NCI-H748 (cell line): ENCODE measurements at regions not wholly inside any gene's neighbourhood (a gene's known extent, or its start where the extent isn't known, plus 50 kb on each side); places are given as distances from the start of the nearest gene placed in this dataset.

Experiments used
- DNase-seq: peaks from one replicate; lab custom pipeline; 2025; ENCODE audit not compliant: unreplicated experiment; lab: John Stamatoyannopoulos, UW

DNA sequence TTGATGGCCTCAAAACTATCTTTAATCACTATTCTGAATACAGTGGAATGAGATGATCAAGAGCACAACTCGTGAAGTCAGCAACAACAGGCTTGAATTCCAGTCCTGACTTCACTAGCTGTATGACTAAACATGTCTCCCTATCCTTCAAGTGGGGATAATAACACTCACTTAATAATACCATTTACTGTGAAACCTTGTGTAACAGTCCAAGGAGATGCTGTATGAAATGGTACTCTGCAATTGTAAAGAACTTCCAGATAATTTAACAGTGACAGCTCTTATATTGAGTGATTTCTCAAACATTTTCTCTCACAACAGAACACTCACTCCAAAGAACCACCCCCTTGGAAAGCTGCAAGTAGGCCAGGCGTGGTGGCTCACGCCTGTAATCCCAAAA is 823.1 kb downstream of the DIAPH3 start:
- DNase-seq: no peak

DNA sequence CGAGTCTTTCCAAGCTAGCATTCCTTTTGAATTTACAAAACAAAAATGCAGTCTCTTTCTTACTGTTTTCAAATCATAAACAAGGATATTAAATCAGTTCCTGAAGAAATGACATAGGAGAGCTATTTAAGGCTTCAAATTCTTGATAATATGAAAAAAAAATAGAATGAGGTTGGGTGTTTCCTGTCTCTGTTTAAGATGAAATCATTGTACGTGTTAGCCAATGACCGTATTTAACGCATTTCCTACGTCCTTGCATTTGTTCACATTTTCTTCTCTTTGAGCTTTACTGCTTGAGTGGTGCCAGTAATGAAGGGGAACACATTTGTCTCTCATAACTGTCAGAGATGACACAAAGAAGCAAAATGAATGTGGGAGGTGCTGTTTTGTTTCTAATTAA is 821.3 kb downstream of the DIAPH3 start:
- DNase-seq: no peak

DNA sequence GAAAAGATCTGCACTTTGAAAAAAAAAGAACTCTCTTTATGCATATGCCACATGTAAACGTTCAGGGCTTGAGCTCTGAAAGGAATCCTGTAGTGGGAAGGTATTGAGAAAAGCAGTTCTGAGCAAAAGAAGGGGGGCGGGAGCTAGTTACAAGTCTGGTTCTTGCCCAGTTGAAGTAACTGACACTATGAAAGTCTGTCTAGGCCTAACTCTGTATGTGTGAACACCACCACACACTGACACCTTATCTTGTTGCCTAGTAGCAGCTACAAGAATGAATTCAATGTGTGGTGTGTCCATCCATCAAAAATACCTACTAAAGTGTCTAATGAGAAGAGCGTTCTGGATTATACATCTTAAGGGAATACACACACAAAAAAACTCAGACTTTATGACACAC is 820.6 kb downstream of the DIAPH3 start:
- DNase-seq: no peak

DNA sequence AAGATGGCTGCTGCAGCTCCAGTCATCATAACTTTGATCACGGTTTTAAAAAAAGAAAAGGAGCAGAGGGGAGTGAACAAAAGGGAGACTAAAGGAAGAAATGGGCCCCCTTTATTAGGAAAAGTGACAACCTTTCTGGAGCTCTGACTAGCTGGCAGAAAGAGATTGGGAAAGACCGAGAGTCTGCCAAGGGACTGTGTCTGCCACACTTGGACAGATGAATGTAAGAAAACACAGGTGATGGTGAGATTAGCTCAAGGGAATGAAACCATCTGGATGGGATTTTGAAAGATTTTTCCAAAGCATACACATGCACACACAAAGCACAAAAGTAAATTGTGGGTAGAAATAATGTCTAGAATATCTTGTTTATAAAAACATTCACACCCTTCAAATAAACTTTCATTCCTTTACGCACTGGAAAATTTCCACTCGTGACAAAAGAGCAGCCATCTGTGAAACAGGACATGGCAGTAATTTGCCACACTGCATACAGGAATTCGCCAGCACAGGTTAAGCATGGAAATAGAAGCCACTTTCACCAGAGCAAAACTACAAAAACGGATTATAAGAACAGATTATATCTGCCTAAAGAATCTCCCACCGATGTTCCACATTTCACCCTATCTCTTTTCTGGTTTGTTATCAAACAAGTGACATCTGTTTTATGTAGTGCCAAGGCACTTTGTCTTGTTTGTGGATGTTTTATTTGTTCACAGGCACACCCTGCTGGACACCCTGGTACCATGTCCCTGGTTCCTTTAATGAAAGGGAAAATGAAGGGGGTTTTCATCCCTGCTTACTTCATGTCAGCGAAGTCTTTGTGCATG is 819.5 kb downstream of the DIAPH3 start:
- DNase-seq: peak; percentile 20

DNA sequence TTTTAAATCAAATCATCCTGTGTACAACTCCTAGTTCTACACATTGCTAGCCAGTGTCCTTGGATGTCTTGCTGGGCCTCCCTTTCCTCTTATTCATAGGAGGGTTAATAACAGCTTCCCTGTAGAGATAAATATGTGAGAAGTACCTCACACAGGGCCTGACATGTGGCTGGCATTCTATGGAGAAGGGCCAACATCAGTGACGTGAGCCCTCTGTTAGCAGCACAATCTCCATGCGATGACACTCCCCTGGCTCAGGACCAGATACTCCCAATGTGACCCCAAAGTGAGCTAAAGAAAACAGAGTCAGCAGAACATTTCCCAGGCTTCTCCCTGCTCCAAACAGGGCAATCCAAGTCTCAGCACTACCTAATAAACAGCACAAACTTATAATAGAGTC is 818.4 kb downstream of the DIAPH3 start:
- no peak for DNase-seq

DNA sequence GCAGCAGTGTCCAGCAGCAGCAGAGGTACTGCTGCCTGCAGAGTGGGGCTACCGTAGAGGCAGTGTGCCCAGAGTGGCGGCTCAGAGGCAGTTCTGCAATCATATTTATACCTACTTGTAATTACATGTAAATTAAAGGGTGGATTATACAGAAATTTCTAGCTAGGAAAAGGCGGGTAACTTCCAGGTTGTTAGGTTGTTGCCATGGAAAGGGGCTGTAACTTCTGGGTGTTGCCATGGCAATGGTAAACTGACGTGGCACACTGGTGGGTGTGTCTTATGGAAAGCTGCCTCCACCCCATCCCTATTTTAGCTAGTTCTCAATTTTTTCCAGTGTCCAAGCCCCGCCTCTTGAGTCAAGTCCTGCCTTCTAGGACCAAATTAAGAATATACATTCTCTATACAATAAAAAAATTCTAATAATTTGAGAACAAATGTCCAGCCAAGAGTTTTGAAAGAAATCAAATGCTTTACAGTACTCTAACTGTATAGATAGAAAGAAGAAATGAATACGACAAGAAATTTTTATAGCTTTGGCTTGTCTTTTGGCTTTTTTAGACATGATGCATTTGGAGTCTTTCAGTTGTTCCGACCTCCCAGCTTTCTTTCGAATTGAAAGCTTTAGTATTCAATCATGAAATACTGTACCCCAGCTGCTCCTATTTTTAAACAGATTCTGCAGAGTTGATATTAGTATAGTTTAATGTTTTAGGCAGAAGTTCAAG is 816.6 kb downstream of the DIAPH3 start:
- peak; percentile 38 for DNase-seq

DNA sequence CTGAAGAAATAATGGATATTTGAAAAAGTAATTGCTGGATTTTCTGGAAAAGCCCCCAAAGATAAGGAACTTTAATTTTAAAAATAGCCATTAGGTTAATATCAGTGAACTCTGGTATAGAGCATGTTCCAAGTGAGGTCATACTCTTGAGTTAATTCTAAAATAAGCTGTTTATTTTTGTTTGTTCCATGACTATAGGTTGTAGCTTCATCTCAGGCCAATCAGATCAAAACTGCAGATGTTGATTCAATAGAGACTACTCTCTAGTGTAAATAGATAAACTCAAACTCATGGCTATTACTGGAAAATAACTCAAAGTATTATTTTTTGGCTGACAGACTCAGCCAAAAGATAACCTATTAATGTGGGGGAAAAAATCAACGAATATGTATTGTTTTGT is 815.1 kb downstream of the DIAPH3 start:
- no peak for DNase-seq

DNA sequence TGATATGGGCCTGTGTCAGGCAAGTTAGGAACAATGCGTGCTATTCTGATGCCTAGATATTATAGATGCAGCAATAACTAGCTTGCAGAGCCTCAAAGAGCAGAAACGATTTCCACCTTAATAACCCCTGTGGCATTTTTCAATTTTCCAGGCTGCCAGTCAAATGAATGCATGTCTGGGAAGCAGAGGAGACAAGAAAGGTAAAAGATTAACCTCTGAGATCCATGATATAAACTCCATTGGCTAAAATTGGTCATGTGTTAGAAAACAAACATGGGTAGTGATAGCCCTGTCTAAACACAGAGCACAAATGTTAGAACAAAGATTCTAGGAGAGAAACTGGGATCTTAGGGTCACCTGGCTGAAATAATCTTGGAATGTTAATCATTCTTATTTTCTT is 811.1 kb downstream of the DIAPH3 start:
- no peak for DNase-seq

DNA sequence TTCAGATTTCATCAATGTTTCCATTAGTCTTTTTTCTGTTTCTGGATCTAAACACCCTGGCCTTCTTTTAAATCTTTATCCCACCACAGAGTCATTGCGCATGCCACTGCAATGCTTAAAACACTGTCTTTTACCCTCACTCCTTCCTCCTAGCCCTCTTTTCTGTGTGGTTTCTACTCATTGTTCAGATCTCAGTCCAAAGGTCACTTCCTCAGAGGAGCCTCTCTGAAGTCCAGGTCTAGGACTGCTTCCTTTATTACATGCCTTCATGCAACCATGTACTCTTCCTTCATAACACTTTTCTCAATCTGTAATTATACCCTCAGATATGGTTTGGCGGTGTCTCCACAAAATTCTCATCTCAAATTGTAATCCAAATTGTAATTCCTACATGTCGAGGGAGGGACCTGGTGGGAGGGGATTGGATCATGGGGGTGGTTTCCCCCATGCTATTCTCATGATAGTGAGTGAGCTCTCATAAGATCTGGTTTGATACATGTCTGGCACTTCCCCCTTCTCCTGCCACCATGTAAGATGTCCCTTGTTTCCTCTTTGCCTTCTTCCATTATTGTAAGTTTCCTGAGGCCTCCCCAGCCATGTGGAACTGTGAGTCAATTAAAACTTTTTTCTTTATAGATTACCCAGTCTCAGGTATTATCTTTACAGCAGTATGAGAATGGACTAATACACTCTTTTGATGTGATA is 808.9 kb downstream of the DIAPH3 start:
- no peak for DNase-seq

DNA sequence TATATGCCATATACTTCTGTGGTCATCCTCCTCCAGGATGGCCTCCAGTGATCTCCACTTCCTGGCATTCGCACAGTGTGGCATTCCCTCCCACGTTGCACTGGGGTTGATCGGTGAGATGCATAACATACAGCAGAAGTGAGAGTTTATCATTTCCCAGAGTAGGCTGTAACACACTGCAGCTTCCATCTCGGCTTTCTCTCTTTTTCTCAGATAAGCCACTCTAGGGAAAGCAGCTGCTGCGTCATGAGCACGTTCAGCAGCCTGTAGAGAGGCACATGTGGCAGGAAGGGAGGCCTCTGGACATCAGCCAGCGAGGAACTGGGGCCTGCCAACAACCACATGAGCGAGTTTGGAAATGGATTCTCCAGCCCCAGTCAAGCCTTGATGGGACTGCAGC is 807.1 kb downstream of the DIAPH3 start:
- DNase-seq: no peak

DNA sequence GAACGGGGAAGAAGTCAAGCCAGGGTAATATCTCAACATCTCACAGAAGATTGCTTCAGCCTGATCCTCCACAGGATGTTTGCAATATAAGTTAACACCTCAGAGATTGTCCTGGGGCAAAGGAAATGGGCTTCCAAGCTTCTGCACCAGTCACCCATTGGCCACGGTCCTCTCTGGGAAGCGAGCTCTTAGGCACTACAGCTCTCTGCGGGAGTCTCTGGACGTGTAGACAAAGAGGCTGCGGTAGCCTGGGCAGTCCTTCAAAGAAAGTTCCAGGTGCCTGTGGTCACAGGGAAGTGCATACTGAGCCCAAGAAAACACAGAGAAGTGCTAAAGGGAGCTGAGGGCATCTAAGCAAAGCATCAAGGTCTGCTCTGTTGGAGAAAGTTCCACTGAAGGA is 805.7 kb downstream of the DIAPH3 start:
- no peak for DNase-seq

DNA sequence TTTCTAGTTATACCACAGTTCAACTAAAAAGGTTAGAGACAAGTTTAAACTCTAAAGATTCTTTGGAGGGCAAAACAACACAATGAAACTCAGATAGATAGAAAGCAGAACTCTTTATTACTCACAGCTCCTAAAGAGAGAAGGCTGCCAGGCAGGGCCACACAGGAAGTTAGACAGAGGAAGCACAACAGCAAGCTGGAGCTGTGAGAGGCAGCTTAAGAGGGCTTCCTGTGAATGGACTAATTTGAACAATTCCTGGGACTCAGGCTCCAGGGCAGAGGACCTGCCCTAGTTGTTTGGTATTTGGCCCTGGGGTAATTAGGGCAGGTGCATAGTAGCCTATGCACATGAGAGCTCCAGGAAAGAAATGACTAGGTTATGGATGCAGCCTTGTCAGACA is 803.6 kb downstream of the DIAPH3 start:
- DNase-seq: peak; percentile 23

DNA sequence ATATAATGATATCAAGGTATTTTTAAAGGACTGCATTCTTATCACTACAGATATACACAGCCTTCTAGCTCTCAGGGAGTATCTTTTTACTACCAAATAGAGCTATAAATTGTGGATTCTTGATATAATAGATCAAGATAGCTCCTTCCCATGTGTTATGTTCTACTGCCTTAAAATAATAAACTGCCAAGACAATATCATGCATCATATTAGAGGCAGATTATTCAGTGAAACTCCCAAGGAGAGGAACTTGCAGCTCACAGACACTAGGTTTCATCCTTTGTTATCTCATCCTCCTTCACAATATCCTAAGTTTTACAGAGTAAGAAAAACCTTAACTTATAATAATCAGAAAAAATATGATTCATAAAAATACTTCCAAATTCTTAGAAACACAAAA is 802.8 kb downstream of the DIAPH3 start:
- DNase-seq: no peak

DNA sequence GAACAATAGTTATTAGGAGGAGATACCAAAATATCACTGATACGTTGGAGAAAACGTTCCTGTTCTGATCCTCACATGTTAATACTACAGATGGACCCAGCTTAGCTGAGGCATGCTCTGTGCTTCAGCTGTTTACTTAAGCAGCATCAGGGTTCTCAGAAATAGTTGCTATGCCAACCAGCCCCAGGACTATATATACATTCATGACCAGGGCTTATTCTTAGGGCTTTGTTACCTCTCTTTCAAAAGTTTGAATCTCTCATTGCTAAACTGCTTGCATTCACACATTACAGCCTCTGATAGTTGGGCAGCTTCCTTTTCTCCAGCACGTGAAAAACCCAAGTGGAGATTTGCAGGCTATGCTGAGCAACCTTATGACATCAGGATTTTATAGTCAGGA is 800.4 kb downstream of the DIAPH3 start:
- peak; percentile 68 for DNase-seq

DNA sequence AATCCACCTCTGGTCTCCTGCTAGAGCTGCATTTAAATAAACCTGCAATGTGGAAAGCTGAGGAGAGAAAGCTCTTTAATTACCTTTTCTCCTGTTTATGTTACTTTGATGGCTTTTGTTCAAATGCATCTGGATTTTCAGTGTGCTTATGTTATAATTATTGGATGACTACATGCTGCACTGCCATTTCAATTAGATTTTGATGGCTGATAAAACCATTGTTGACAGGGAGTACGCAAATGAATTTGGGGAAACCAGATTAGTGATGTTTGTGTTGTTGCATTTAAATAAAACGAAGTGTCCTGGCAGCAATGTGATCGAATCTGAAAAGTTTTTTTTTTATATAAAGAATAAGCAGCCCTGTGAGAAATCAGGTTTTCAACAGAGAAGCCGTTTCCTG is 799.8 kb downstream of the DIAPH3 start:
- DNase-seq: no peak

DNA sequence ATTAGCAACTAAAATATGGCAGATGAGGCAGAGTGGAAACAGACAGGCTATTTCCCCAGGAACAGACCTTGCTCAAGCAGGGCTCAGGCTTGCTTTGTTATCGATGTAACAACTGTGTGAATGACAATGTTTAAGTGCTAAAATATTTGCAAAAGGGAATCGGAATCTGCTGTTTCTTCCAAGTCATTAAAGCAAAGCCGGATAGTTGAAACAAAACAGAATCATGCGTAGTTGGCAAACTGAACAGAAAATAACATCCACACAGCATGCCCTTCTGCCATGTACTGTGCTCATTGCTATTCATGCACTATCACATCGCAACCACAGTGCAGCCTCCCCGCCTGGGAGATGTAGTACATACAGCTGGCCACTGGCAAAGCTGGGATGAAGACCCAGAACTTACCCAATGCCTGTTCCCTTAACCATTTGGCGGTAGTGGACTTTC is 799.1 kb downstream of the DIAPH3 start:
- DNase-seq: no peak

DNA sequence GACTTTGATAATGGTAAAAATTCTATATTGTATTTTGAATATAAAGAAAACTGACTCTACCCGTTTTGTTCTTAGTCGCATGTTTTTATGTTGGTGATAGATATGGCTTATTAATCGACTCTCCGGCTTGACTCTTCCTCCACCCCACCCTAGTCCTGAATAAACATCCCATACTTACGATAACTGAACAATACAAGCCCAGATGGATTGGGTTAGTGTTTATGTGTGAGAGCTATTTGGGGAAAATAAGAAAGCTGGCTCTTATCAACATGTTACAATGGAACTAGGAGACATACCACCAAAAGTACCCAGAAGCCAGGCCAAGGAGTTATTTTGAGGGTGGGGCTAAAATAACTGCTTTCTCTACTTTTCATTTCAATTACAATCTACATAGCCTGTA is 796.3 kb downstream of the DIAPH3 start:
- DNase-seq: no peak

DNA sequence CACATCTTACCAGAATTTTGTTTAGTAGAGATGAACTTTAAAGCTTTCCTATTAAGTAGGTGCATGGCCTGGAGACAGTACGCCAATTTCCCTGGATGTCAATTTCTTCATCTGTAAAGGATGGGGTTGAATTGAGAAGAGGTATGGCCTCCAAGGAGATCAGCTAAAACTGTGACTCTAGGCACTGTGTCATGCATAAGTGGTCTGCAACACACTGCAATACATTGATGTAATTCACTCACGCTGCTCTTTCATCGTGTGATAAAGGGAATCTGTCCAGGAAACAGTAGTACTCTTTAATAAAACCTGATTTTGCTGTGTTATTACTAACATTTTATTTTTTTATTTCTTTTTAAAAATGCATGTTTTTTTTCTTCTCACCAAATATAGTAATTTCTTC is 795.8 kb downstream of the DIAPH3 start:
- DNase-seq: no peak

DNA sequence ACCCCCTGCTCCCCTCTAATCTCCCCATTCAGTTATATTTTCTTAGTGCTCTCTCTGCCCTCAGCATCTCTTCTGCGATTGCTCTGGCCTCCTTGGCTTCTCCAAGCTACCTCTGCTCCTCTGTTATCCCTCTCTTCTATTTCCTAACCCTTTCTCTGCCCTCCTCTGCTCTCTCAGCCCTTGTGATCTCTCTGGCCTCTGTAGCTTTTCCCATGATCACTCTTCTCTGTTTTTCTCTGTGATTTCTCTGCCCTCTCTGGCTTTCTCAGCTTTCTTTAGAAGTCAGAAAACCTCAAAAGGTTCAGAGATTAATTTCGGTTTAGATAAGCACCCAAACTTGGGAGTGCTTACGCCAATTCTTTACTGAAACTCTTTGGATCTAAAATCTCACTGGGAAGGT is 795.0 kb downstream of the DIAPH3 start:
- no peak for DNase-seq

DNA sequence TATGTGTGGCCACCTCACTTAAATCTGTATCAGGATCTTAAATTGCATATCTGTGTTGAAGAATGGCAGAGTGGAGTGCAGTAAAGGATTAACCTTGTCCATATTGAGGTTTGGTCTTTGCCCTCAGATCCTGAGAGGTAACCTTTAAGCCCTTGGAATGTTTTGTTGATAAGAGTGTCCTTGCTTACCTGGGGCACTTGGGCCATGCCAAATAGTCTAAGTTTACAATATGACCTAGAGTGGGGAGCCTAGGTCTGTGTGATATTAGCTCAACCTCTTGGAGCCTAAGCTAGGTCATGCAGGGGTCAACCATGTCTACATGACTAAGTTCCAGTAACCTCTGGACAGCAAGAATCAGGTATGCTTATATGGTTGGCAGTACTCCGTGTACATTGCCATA is 792.5 kb downstream of the DIAPH3 start:
- DNase-seq: no peak

DNA sequence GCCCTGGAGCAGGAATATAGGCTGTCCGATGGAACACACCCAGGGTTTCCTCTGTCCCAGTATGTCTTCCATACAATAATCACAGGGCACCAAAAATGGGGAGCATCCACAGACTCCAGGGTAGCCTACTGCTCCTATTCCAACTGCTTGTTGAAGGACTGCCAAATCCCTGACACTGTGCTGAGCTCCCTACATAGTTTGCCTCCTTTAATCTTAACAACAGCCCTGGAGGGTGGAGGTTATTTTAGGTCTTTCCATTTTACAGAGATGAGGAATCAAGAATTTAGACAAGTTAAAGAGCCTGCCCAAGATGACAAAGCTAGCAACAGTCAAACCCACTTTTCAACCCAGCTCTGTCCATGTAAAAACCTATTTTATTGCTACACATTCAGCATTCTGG is 790.4 kb downstream of the DIAPH3 start:
- no peak for DNase-seq

DNA sequence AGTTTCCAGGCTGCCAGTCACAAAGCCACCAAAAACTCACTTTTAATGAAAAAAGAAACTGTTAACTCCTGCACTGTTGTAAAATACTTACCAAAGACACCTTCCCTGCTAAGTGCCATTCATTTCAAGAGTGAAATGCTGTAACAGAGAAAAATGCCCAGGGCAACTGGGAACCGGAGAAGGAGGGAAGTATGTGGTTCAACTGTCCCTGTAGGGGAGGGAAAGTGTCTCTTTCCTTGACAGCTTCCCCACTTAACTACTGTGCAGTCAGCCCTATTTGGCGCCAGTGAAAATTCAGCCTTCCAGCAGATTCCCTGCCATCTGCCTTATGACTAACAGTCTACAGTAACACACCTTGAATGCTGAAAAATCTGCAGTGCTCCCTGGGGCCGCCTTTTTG is 789.0 kb downstream of the DIAPH3 start:
- DNase-seq: no peak
